Activated naive CD4-positive, alpha-beta T cell treated with anti-CD3 and anti-CD28 coated beads, Interleukin-2, amount 50 U/mL, for 72 hours (primary cell): ENCODE measurements at regions not wholly inside any gene's neighbourhood (a gene's known extent, or its start where the extent isn't known, plus 50 kb on each side); places are given as distances from the start of the nearest gene placed in this dataset.
A peak's percentile ranks its signal among the peaks of the same experiment; 100 is the strongest.
"Not testable (repeated sequence)": the region's sequence is repeated elsewhere in the genome, so short reads cannot be mapped to it uniquely, and the experiment has no call there.

ENCODE experiments used
- ATAC-seq, 2 donors: fragments of 150-1000 bp; cut with Tn5 transposase; 2 replicates each; pipeline ENCODE4 v1.10.0; 2021; ENCODE audit warnings: mild to moderate bottlenecking in 2 of 2, moderate library complexity in 2 of 2
- DNase-seq, 2 donors: peaks; one replicate each; pipeline ENCODE4 v3.0.0; 2021 to 2022; ENCODE audit warnings: low spot score in 2 of 2
- H3K27ac Mint-ChIP-seq, 2 donors: one replicate each; pipeline ENCODE4 v1.8.0; 2022; ENCODE audit warnings: mild to moderate bottlenecking in 2 of 2, mixed read lengths in 2 of 2
- H3K36me3 Mint-ChIP-seq, 2 donors: one replicate each; pipeline ENCODE4 v1.8.0; 2022; ENCODE audit warnings: mixed read lengths in 2 of 2
- H3K9me3 Mint-ChIP-seq, 2 donors: one replicate each; pipeline ENCODE4 v1.8.0; 2022; ENCODE audit warnings: mixed read lengths in 2 of 2

GRCh38 chr19:5290336-5291262 is 50.0 kb downstream of the PTPRS start:
- no peak for DNase-seq
- no peaks in the 10 kb centered on the region for H3K36me3 Mint-ChIP-seq
- H3K27ac Mint-ChIP-seq, result no peak overlapping the region
- no peak for ATAC-seq
- no peaks in the 10 kb centered on the region for H3K9me3 Mint-ChIP-seq

- Mint-ChIP-seq H3K36me3 (no peaks in the 10 kb centered on the region), H3K9me3 (no peaks in the 10 kb centered on the region), H3K27ac (no peak overlapping the region)
- ATAC-seq (no peak), DNase-seq (no peak)
Observed at GRCh38 chr19:5289060-5289990, 51.3 kb downstream of the PTPRS start.

GRCh38 chr19:5288347-5288739 is 52.3 kb downstream of the PTPRS start:
- Mint-ChIP-seq H3K9me3 (no peaks in the 10 kb centered on the region), H3K36me3 (no peaks in the 10 kb centered on the region), H3K27ac (no peak overlapping the region)
- ATAC-seq (no peak), DNase-seq (no peak)

GRCh38 chr19:5287066-5287465 is 53.5 kb downstream of the PTPRS start:
- DNase-seq (no peak), ATAC-seq (peak in 1 of 2 donors; percentile 71)
- Mint-ChIP-seq H3K9me3 (no peaks in the 10 kb centered on the region), H3K27ac (peak overlapping the region in 1 of 2 donors; percentile 12), H3K36me3 (no peaks in the 10 kb centered on the region)

DNA sequence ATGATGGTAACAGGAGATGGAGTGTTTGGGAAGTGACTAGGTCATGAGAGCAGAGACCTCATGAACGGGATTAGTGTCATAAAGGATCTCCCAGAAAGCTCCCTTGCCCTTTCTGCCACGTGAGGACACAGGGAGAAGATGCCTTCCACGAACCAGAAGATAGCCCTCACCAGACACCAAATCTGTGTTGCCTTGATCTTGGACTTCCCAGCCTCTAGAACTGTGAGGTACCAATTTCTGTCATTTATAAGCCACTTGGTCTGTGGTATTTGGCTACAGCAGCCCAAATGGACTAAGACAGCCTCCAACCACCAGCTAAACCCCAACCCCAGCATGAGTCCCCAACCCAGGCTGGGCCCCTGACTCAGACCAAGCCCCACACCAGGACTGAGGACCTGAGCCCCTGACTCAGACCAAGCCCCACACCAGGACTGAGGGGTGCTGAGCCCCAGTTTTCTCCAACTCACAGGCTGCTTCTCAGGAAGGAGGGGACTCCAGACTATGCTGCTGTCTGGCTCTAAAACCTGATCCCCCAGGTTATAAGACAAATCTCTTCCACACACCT is 54.1 kb downstream of the PTPRS start:
- ATAC-seq (peak in 1 of 2 donors; percentile 74), DNase-seq (peak in 1 of 2 donors; percentile 64)
- no peaks in the 10 kb centered on the region for H3K9me3 Mint-ChIP-seq
- peak overlapping the region in 1 of 2 donors; percentile 12 for H3K27ac Mint-ChIP-seq
- no peaks in the 10 kb centered on the region for H3K36me3 Mint-ChIP-seq

GRCh38 chr19:5285955-5286354 is 54.7 kb downstream of the PTPRS start:
- H3K9me3 Mint-ChIP-seq, result no peaks in the 10 kb centered on the region
- ATAC-seq (no peak), DNase-seq (no peak)
- H3K36me3 Mint-ChIP-seq, result no peaks in the 10 kb centered on the region
- H3K27ac Mint-ChIP-seq, result peak overlapping the region in 1 of 2 donors; percentile 29

DNA sequence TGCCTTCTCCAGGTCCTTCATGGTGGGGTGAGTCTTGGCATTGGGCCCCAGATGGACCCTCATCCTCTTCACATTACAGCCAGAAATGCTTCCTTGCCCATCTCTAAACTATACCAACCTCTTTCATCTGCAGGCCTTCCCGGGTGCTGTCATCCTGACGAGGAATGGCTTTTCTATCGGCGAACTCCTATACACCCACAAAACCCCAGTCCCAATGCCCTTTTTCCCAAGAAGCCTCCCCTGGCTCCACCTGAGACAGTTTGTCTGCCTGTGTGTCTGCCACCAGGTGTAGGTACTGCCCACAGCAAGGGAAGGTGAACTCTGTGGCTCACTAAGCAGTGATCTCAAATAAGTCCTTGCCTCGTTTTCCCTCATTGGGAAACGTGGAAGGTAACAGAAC is 55.3 kb downstream of the PTPRS start:
- H3K9me3 Mint-ChIP-seq, result no peaks in the 10 kb centered on the region
- DNase-seq (no peak), ATAC-seq (no peak)
- no peaks in the 10 kb centered on the region for H3K36me3 Mint-ChIP-seq
- no peak overlapping the region for H3K27ac Mint-ChIP-seq

GRCh38 chr19:5282901-5283300 is 57.7 kb downstream of the PTPRS start:
- H3K36me3 Mint-ChIP-seq, result no peaks in the 10 kb centered on the region
- ATAC-seq (no peak), DNase-seq (no peak)
- no peaks in the 10 kb centered on the region for H3K9me3 Mint-ChIP-seq
- H3K27ac Mint-ChIP-seq, result no peak overlapping the region

DNA sequence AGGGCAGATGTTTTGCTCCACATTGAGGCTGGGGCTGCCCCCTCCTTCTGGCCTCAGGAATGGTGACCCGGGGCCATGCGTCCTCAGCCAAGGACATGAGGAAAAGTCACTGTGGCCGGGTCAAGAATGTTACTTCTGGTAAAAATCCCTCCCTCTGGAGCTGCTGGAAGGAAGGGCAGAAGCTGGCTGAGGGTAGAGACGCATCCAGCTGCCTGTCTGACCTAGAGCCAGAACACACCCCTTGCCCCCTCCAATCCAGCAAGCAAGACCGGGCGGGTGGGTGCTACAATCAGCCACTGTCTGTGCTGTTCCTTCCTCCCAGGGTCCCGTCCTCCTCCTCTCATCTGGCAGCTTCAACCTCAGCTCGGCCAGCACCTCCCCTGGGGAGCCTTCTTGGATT is 59.0 kb downstream of the PTPRS start:
- no peak for ATAC-seq
- H3K36me3 Mint-ChIP-seq, result no peaks in the 10 kb centered on the region
- no peak overlapping the region for H3K27ac Mint-ChIP-seq

GRCh38 chr19:5275668-5276067 is 64.9 kb downstream of the PTPRS start:
- H3K36me3 Mint-ChIP-seq, H3K27ac Mint-ChIP-seq, H3K9me3 Mint-ChIP-seq, ATAC-seq, DNase-seq: not testable (repeated sequence)

More for the DNA sequence above, 59.0 kb downstream of the PTPRS start:
- no peaks in the 10 kb centered on the region for H3K9me3 Mint-ChIP-seq
- no peak for DNase-seq

- no peak overlapping the region for H3K27ac Mint-ChIP-seq
- H3K36me3 Mint-ChIP-seq, result no peaks in the 10 kb centered on the region
- ATAC-seq (no peak), DNase-seq (no peak)
- H3K9me3 Mint-ChIP-seq, result no peaks in the 10 kb centered on the region
Observed at GRCh38 chr19:5273782-5274181, 66.8 kb downstream of the PTPRS start.

DNA sequence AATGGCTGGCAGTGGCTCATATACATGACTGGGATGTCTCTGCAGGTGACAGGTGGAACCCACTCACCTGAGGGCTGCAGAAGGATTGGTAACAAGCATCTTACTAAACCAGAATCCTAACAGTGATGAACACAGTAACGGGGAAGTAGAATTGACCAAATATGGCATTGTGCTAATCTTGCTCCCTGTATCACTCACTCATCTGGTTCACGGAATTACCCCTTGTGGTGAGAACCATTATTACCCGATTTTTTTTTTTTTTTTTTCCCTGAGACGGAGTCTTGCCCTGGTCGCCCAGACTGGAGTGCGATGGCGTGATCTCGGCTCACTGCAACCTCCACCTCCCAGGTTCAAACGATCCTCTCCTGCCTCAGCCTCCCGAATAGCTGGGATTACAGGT is 69.5 kb downstream of the PTPRS start:
- Mint-ChIP-seq H3K27ac (no peak overlapping the region), H3K9me3 (no peaks in the 10 kb centered on the region), H3K36me3 (no peaks in the 10 kb centered on the region)
- no peak for DNase-seq
- ATAC-seq, result peak in 1 of 2 donors; percentile 49

- Mint-ChIP-seq H3K27ac (no peak overlapping the region), H3K9me3 (no peaks in the 10 kb centered on the region), H3K36me3 (no peaks in the 10 kb centered on the region)
- ATAC-seq (no peak), DNase-seq (no peak)
Observed at GRCh38 chr19:5269926-5270325, 70.7 kb downstream of the PTPRS start.

GRCh38 chr19:5269279-5269678 is 71.3 kb downstream of the PTPRS start:
- H3K27ac Mint-ChIP-seq, result no peak overlapping the region
- H3K9me3 Mint-ChIP-seq, result no peaks in the 10 kb centered on the region
- DNase-seq (no peak), ATAC-seq (no peak)
- no peaks in the 10 kb centered on the region for H3K36me3 Mint-ChIP-seq

- H3K27ac Mint-ChIP-seq, result no peak overlapping the region
- no peak for DNase-seq
- no peak for ATAC-seq
- no peaks in the 10 kb centered on the region for H3K36me3 Mint-ChIP-seq
- no peaks in the 10 kb centered on the region for H3K9me3 Mint-ChIP-seq
Observed at GRCh38 chr19:5268801-5269200, 71.8 kb downstream of the PTPRS start.

DNA sequence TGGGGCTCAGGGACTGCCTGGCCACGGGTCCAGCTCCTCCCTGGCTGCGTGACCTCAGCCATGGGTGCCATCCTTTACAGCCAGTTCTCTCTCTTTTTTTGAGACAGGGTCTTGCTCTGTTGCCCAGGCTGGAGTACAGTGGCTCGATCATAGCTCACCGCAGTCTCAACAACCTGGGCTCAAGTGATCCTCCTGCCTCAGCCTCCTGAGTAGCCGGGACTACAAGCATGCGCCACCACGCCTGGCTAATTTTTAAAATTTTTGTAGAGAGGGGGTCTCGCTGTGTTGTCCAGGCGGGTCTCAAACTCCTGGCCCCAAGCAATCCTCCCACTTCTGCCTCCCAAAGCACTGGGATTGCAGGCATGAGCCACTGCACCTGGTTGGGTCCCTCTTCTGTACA is 75.4 kb downstream of the PTPRS start:
- no peak overlapping the region for H3K27ac Mint-ChIP-seq
- DNase-seq (no peak), ATAC-seq (no peak)
- no peaks in the 10 kb centered on the region for H3K36me3 Mint-ChIP-seq
- no peaks in the 10 kb centered on the region for H3K9me3 Mint-ChIP-seq

DNA sequence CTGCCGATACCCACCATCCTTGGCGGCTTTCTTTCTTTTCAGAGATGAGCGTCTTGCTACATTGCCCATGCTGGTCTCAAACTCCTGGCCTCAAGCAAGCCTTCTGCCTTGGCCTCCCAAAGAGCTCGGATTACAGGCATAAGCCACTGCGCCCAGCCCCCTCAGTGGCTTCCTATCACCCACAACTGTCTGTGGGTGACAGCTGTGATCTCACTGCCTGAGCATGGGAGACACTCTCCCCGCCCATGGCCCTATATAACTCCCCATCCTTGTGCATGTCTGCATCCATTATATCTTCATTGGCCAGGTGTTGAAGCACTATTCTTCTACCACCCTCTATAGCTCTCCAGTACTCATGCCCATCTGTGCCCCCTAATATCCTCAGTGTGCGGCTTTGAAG is 76.2 kb downstream of the PTPRS start:
- no peak overlapping the region for H3K27ac Mint-ChIP-seq

More for the DNA sequence above, 76.2 kb downstream of the PTPRS start:
- H3K9me3 Mint-ChIP-seq, result no peaks in the 10 kb centered on the region
- DNase-seq (no peak), ATAC-seq (no peak)
- no peaks in the 10 kb centered on the region for H3K36me3 Mint-ChIP-seq
